DOHH2 (cell line): ENCODE measurements at regions not wholly inside any gene's neighbourhood (a gene's known extent, or its start where the extent isn't known, plus 50 kb on each side); places are given as distances from the start of the nearest gene placed in this dataset.

Experiments used
- H3F3A ChIP-seq: fragments of 200-600 bp; sonication (generic), shearing (Covaris generic); 2 replicates; pipeline ENCODE4 v1.6.0; 2016; ENCODE audit warnings: antibody characterized with exemption, mild to moderate bottlenecking; ENCODE audit not compliant: control insufficient read depth, insufficient read depth
- H3K27ac ChIP-seq: fragments of 200-600 bp; sonication (generic); 2 replicates; pipeline ENCODE4 v1.5.1; 2014; ENCODE audit warnings: low read depth, mild to moderate bottlenecking, low read length, moderate library complexity
- H3K27me3 ChIP-seq: fragments of 200-600 bp; sonication (generic); 2 replicates; pipeline ENCODE4 v1.6.1; 2014; ENCODE audit warnings: mild to moderate bottlenecking, low read length, mixed read lengths; ENCODE audit not compliant: control insufficient read depth
- H3K36me3 ChIP-seq: fragments of 200-600 bp; sonication (generic); 2 replicates; pipeline ENCODE4 v1.6.1; 2014; ENCODE audit warnings: mild to moderate bottlenecking, low read length, moderate library complexity, mixed read lengths; ENCODE audit not compliant: control insufficient read depth
- H3K4me1 ChIP-seq: fragments of 200-600 bp; sonication (generic); 2 replicates; pipeline ENCODE4 v1.6.1; 2014; ENCODE audit warnings: mild to moderate bottlenecking, low read length, mixed read lengths; ENCODE audit not compliant: control insufficient read depth
- H3K4me2 ChIP-seq: fragments of 200-600 bp; sonication (generic); 2 replicates; pipeline ENCODE4 v1.6.0; 2014; ENCODE audit warnings: mild to moderate bottlenecking, low read length, moderate library complexity
- H3K4me3 ChIP-seq: fragments of 200-600 bp; sonication (generic); 2 replicates; pipeline ENCODE4 v1.5.1; 2014; ENCODE audit warnings: mild to moderate bottlenecking, low read length, mixed read lengths
- H3K79me2 ChIP-seq: fragments of 200-600 bp; sonication (generic); 2 replicates; pipeline ENCODE4 v1.6.1; 2014; ENCODE audit warnings: mild to moderate bottlenecking, low read length, mixed read lengths; ENCODE audit not compliant: control insufficient read depth
- H3K9me2 ChIP-seq: fragments of 200-600 bp; sonication (generic); replicated peaks from 2 replicates; pipeline ENCODE4 v1.6.1; 2014; ENCODE audit warnings: mild to moderate bottlenecking, low read length, mixed read lengths; ENCODE audit not compliant: control insufficient read depth
- H3K9me3 ChIP-seq: fragments of 200-600 bp; sonication (generic); 2 replicates; pipeline ENCODE4 v1.6.1; 2014; ENCODE audit warnings: antibody characterized with exemption, low read length, mixed read lengths; ENCODE audit not compliant: control insufficient read depth, insufficient read depth
- H4K20me1 ChIP-seq: fragments of 200-600 bp; sonication (generic); 2 replicates; pipeline ENCODE4 v1.6.0; 2014; ENCODE audit warnings: low read depth, mild to moderate bottlenecking, antibody characterized with exemption, low read length, moderate library complexity; ENCODE audit not compliant: control insufficient read depth, insufficient read depth
- CTCF ChIP-seq: fragments of 200-600 bp; sonication (generic); IDR thresholded peaks from one replicate; pipeline ENCODE4 v1.5.1; 2014; ENCODE audit warnings: antibody characterized with exemption, mild to moderate bottlenecking, low read depth, low read length; ENCODE audit not compliant: poor library complexity, severe bottlenecking
- EZH2phosphoT487 ChIP-seq: fragments of 200-600 bp; sonication (generic); IDR thresholded peaks from 2 replicates; pipeline ENCODE4 v1.6.1; 2017; ENCODE audit warnings: borderline replicate concordance, mild to moderate bottlenecking, antibody characterized with exemption, low read length, moderate library complexity, mixed read lengths

- H3K27me3 ChIP-seq, result peaks cover 3% of the 10 kb centered on the region; the same call in 1 of the 2 replicates
- TF ChIP-seq EZH2phosphoT487, result no peak
- no peak for TF ChIP-seq CTCF
- no peaks in the 10 kb centered on the region for H3K9me3 ChIP-seq
- no peaks in the 10 kb centered on the region for H4K20me1 ChIP-seq
- no peaks in the 10 kb centered on the region for H3K9me2 ChIP-seq
- H3K4me2 ChIP-seq, result no peak overlapping the region
- no peaks in the 10 kb centered on the region for H3K36me3 ChIP-seq
- no peaks in the 10 kb centered on the region for H3K79me2 ChIP-seq
- H3K4me3 ChIP-seq, result no peak overlapping the region
- H3F3A ChIP-seq, result no peaks in the 10 kb centered on the region
- no peaks in the 10 kb centered on the region for H3K4me1 ChIP-seq
- no peak overlapping the region for H3K27ac ChIP-seq
Observed at GRCh38 chr1:63268876-63269275, 53.5 kb upstream of the FOXD3 start.

- Histone ChIP-seq H3K9me2 (no peaks in the 10 kb centered on the region), H3K27ac (no peak overlapping the region), H4K20me1 (no peaks in the 10 kb centered on the region), H3K79me2 (no peaks in the 10 kb centered on the region), H3K9me3 (no peaks in the 10 kb centered on the region), H3K4me3 (no peak overlapping the region), H3K4me1 (no peaks in the 10 kb centered on the region), H3K27me3 (peaks cover 9% of the 10 kb centered on the region; the same call in 1 of the 2 replicates), H3F3A (no peaks in the 10 kb centered on the region), H3K36me3 (no peaks in the 10 kb centered on the region), H3K4me2 (no peak overlapping the region)
- TF ChIP-seq EZH2phosphoT487, result no peak
- no peak for TF ChIP-seq CTCF
Observed at GRCh38 chr1:63269571-63269970, 52.8 kb upstream of the FOXD3 start.
